22Rv1 (cell line): ENCODE measurements at regions not wholly inside any gene's neighbourhood (a gene's known extent, or its start where the extent isn't known, plus 50 kb on each side); places are given as distances from the start of the nearest gene placed in this dataset.

Source experiments
- CTCF ChIP-seq: fragments of 450-650 bp; IDR thresholded peaks from 2 replicates; pipeline ENCODE4 v1.5.1; 2017; ENCODE audit warnings: mild to moderate bottlenecking
- ZFX ChIP-seq: fragments of 450-650 bp; IDR thresholded peaks from 2 replicates; pipeline ENCODE4 v1.6.1; 2017; ENCODE audit warnings: antibody characterized with exemption, borderline replicate concordance

DNA sequence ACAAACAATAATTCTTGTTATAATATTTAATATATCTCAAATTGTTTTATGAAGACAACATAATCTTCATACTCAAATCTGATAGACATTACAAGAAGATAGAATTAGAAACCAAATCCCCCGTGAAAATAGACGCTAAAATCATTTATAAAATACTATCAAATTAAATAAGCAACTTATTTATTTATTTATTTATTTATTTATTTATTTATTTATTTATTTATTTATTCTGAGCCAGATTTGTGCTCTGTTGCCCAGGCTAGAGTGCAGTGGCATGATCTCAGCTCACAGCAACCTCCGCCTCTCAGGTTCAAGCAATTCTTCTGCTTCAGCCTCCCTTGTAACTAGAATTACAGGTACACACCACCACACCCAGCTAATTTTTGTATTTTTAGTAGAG lies 294.9 kb upstream of the MAGEC2 start:
- no peak for TF ChIP-seq CTCF
- no peak for TF ChIP-seq ZFX
